Activated T-helper 1 cell treated with anti-CD3 and anti-CD28 coated beads, Interleukin-12 subunit alpha, Interleukin-12 subunit beta, Interleukin-2, Interleukin-4 antibody, amounts not matched to agents 30 ng/mL and 10 ng/mL and 1 ng/mL, durations not matched to agents 14 hours and 24 hours and 36 hours (primary cell): ENCODE measurements at regions not wholly inside any gene's neighbourhood (a gene's known extent, or its start where the extent isn't known, plus 50 kb on each side); places are given as distances from the start of the nearest gene placed in this dataset.
"Not testable (repeated sequence)": the region's sequence is repeated elsewhere in the genome, so short reads cannot be mapped to it uniquely, and the experiment has no call there.

Experiments
- DNase-seq: peaks from one replicate; pipeline ENCODE4 v3.0.0; 2021; ENCODE audit warnings: low spot score
- H3K27ac Mint-ChIP-seq: one replicate; pipeline ENCODE4 v1.8.0; 2021; ENCODE audit warnings: mild to moderate bottlenecking, mixed read lengths
- H3K27me3 Mint-ChIP-seq: one replicate; pipeline ENCODE4 v1.8.0; 2022; ENCODE audit warnings: mild to moderate bottlenecking, moderate library complexity, mixed read lengths; ENCODE audit not compliant: insufficient read depth
- H3K36me3 Mint-ChIP-seq: one replicate; pipeline ENCODE4 v1.8.0; 2021; ENCODE audit warnings: low read depth, mixed read lengths
- H3K4me1 Mint-ChIP-seq: one replicate; pipeline ENCODE4 v1.8.0; 2021; ENCODE audit warnings: low read depth, mixed read lengths
- H3K4me3 Mint-ChIP-seq: one replicate; pipeline ENCODE4 v1.8.0; 2021; ENCODE audit warnings: mild to moderate bottlenecking, moderate library complexity, mixed read lengths
- H3K9me3 Mint-ChIP-seq: one replicate; pipeline ENCODE4 v1.8.0; 2021; ENCODE audit warnings: mixed read lengths
- intact Hi-C: fragments of 100-400 bp; cut with micrococcal nuclease; formaldehyde crosslinking; loops from one replicate; pipeline ENCODE4 v1.15.1; 2024

GRCh38 chr13:50173045-50173444 is 157.8 kb downstream of the KCNRG start:
- H3K9me3 Mint-ChIP-seq, H3K4me1 Mint-ChIP-seq, H3K4me3 Mint-ChIP-seq, intact Hi-C loops, H3K27ac Mint-ChIP-seq, DNase-seq, H3K36me3 Mint-ChIP-seq: not testable (repeated sequence)
- H3K27me3 Mint-ChIP-seq: peaks cover 36% of the 10 kb centered on the region

DNA sequence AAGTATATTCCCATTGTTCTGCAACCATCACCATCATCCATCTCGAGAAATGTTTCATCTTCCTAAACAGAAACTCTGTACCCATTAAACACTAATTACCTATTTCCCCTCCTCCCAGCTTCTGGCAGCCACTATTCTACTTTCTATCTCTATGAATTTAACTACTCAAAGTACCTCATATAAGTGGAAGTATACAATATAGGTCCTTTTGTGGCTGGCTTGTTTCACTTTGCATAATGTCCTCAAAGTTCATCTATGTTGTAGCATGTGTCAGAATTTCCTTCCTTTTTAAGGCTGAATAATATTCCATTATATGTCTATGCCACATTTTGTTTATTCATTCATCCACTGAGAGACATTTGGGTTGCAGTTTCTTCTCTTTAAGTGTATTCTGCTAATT is 159.4 kb downstream of the KCNRG start:
- H3K27me3 Mint-ChIP-seq: peaks cover 29% of the 10 kb centered on the region
- no peaks in the 10 kb centered on the region for H3K4me1 Mint-ChIP-seq
- DNase-seq: no peak
- intact Hi-C loops: no loop called here
- no peak overlapping the region for H3K27ac Mint-ChIP-seq
- H3K36me3 Mint-ChIP-seq: no peaks in the 10 kb centered on the region
- peaks cover 9% of the 10 kb centered on the region for H3K9me3 Mint-ChIP-seq
- no peak overlapping the region for H3K4me3 Mint-ChIP-seq

DNA sequence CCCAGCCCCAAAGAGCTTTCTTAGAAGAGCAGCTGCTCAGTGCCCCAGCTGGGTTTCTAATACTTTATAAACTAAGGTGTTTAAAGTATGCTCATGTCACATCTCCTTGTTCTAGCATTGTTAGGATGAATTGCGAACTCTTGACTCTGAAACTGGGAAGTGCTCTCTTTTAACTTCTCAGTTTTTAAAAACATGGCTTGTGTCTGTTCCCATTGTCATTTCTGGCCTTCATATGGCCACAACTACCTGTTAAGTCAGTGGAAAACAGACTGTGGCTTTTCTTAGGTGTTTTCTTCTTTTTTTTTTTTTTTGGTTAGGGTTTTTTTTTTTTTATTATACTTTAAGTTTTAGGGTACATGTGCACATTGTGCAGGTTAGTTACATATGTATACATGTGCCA is 164.7 kb downstream of the KCNRG start:
- Mint-ChIP-seq H3K27ac (no peak overlapping the region), H3K9me3 (peaks cover 2% of the 10 kb centered on the region), H3K4me1 (no peaks in the 10 kb centered on the region), H3K4me3 (no peak overlapping the region), H3K36me3 (no peaks in the 10 kb centered on the region), H3K27me3 (peaks cover 14% of the 10 kb centered on the region)
- intact Hi-C loops: no loop called here
- DNase-seq: no peak

DNA sequence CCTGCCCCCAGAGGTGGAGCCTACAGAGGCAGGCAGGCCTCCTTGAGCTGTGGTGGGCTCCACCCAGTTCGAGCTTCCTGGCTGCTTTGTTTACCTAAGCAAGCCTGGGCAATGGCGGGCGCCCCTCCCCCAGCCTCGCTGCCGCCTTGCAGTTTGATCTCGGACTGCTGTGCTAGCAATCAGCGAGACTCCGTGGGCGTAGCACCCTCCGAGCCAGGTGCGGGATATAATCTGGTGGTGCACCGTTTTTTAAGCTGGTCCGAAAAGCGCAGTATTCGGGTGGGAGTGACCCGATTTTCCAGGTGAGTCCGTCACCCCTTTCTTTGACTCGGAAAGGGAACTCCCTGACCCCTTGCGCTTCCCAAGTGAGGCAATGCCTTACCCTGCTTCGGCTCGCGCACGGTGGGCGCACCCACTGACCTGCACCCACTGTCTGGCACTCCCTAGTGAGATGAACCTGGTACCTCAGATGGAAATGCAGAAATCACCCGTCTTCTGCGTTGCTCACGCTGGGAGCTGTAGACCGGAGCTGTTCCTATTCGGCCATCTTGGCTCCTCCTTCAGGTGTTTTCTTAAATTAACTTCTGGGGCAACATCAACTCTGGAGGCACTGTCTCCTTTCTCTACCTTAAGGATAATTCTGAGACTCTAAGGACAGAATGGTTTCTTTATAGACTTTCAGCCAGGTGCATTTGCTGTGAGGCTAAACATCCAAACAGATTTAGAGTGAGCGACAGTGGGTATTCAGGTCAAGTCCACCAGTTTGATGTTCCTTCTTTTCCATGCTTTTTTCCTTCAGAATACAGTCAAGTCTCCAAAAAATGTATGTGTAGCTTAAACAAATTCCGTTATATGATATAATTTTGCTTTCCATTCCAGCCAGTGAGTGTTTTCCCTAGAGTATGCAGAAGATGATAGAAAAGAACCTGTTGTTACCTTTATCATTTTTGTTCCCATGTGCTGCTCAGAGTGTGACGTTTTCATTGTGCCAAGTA is 170.8 kb downstream of the KCNRG start:
- H3K4me1 Mint-ChIP-seq, H3K27ac Mint-ChIP-seq, intact Hi-C loops, H3K36me3 Mint-ChIP-seq, DNase-seq, H3K4me3 Mint-ChIP-seq: not testable (repeated sequence)
- peaks cover 26% of the 10 kb centered on the region for H3K27me3 Mint-ChIP-seq
- peaks cover 10% of the 10 kb centered on the region for H3K9me3 Mint-ChIP-seq

GRCh38 chr13:50187352-50188029 is 172.2 kb downstream of the KCNRG start:
- no peak overlapping the region for H3K27ac Mint-ChIP-seq
- peaks cover 10% of the 10 kb centered on the region for H3K9me3 Mint-ChIP-seq
- intact Hi-C loops: no loop called here
- no peak overlapping the region for H3K4me3 Mint-ChIP-seq
- peaks cover 39% of the 10 kb centered on the region for H3K27me3 Mint-ChIP-seq
- DNase-seq: no peak
- peaks cover 5% of the 10 kb centered on the region for H3K4me1 Mint-ChIP-seq
- H3K36me3 Mint-ChIP-seq: no peaks in the 10 kb centered on the region

DNA sequence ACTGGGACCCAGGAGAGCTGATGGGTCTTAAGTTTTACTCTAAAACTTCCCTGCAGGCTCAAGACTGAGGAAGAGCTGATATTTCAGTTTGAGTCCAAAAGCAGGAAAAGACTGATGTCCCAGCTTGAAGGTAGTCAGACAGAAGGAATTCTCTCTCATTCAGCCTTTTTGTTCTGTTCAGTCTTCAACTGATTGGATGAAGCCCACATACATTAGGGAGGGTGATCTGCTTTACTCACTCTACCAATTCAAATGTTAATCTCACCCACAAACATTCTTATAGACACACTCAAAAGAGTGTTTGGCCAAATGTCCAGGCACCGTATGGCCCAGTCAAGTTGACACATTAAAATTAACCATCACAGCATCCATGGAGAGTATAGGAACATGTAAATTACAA is 173.5 kb downstream of the KCNRG start:
- intact Hi-C loops: no loop called here
- Mint-ChIP-seq H3K4me3 (no peak overlapping the region), H3K27ac (no peak overlapping the region), H3K36me3 (no peaks in the 10 kb centered on the region), H3K4me1 (peaks cover 5% of the 10 kb centered on the region), H3K27me3 (peaks cover 40% of the 10 kb centered on the region), H3K9me3 (peaks cover 10% of the 10 kb centered on the region)
- DNase-seq: no peak

DNA sequence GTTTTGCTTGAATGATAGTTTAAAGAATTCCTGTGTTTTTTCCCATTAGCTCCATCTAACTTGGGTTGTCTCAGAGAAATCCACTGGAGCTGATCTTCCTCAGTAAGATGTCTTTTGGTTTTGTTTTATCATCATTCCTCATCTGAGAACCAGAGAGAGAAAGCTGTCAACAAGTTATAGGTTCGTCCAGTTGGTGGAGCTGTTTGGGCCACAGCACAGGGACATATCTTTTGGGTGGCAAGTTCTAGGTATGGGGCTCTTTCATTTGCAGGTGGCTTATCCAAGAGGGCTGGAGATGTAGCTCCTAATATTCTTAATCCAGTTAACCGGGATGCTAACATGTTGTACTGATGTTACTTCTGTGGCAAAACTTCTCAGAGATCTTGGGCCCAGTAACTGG is 174.2 kb downstream of the KCNRG start:
- Mint-ChIP-seq H3K4me1 (peaks cover 5% of the 10 kb centered on the region), H3K27ac (no peak overlapping the region), H3K4me3 (no peak overlapping the region), H3K36me3 (no peaks in the 10 kb centered on the region), H3K9me3 (peaks cover 10% of the 10 kb centered on the region), H3K27me3 (peaks cover 44% of the 10 kb centered on the region)
- intact Hi-C loops: no loop called here
- DNase-seq: no peak

GRCh38 chr13:50191004-50191403 is 175.8 kb downstream of the KCNRG start:
- DNase-seq: no peak
- Mint-ChIP-seq H3K4me3 (no peak overlapping the region), H3K27me3 (peaks cover 47% of the 10 kb centered on the region), H3K9me3 (peaks cover 7% of the 10 kb centered on the region), H3K4me1 (peaks cover 5% of the 10 kb centered on the region), H3K36me3 (no peaks in the 10 kb centered on the region), H3K27ac (no peak overlapping the region)
- intact Hi-C loops: no loop called here

DNA sequence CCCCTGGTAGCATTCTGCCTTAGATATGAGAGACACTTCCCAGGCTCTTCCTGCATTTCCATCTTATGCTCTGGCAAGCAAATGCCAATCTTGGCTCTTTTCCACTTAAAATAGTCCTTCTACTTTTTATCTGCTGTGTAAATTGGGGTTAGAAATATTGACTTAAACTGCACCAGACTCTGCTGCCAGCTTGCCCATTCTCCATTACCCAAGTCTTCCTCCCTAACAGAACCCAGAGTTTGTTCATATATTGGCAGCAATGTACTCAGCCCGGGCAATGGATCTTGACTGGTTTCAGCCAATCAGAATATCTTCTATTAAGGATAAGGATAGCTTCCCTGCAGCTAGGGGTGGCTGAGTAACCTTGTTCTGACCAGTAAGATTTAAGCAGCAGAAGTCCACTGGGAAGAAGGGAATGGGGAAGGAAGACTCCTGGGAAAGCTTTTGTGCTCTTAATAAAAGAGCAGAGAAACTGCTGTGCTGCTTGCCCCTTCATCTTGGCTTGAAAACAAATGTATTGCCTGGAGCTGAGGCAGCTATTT is 177.1 kb downstream of the KCNRG start:
- Mint-ChIP-seq H3K27ac (no peak overlapping the region), H3K4me3 (no peak overlapping the region), H3K27me3 (peaks cover 43% of the 10 kb centered on the region), H3K9me3 (no peaks in the 10 kb centered on the region), H3K4me1 (peaks cover 5% of the 10 kb centered on the region), H3K36me3 (no peaks in the 10 kb centered on the region)
- DNase-seq: no peak
- intact Hi-C loops: no loop called here

DNA sequence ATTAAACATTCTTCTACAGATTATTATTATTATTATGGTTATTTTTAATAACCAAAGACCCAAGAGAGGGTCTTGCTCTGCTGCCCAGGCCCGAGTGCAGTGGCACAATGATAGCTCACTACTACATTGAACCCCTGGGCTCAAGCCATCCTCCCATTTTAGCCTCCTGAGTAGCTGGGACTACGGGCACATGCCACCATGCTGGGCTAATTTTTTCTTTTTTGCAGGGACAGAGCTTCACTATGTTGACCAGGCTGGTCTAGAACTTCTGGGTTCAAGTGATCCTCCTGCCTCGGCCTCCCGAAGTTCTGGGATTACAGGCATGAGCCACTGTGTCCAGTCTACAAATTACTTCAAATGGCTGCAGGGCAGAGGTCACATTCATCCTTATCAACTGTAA is 179.8 kb downstream of the KCNRG start:
- H3K36me3 Mint-ChIP-seq: no peaks in the 10 kb centered on the region
- H3K27me3 Mint-ChIP-seq: peaks cover 34% of the 10 kb centered on the region
- no peak overlapping the region for H3K4me3 Mint-ChIP-seq
- no peaks in the 10 kb centered on the region for H3K9me3 Mint-ChIP-seq
- intact Hi-C loops: no loop called here
- H3K4me1 Mint-ChIP-seq: no peaks in the 10 kb centered on the region
- no peak for DNase-seq
- H3K27ac Mint-ChIP-seq: no peak overlapping the region

DNA sequence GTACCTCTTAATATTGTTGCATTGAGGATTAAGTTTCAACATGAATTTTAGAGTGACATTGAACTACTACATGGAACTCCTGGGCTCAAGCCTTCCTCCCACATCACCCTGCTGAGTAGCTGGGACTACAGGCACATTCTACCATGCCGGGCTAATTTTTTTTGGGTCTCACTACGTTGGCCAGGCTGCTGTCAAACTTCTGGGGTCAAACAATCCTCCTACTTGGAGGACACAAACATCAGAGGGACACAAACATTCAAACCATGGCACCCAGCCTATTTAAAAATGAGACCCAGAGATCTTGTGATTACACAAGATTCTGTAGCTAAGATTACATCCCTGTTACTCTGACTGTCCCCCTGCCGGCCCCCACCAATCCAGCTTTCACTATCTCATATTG is 180.9 kb downstream of the KCNRG start:
- Mint-ChIP-seq H3K4me3 (no peak overlapping the region), H3K27me3 (peaks cover 28% of the 10 kb centered on the region), H3K27ac (no peak overlapping the region), H3K4me1 (no peaks in the 10 kb centered on the region), H3K9me3 (no peaks in the 10 kb centered on the region), H3K36me3 (no peaks in the 10 kb centered on the region)
- intact Hi-C loops: no loop called here
- no peak for DNase-seq

DNA sequence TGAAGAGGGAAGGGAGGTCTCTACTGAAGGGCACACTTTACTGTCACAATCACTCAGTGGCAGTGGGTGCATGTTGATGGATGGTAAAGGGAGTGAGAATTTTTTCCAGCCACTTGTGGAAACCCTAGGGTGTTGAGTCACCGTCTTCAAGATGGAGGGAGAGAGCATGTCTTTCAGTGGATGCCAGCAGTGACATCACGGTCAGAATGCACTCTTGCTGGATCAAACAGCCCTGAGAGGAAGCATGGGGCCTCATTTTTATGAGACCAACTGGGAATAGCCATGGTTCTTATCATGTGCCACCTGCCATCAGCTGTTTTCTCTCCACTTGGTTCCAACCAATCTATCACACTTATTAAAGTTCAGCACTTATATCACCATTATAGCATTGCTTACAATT is 182.5 kb downstream of the KCNRG start:
- no peaks in the 10 kb centered on the region for H3K36me3 Mint-ChIP-seq

DNA sequence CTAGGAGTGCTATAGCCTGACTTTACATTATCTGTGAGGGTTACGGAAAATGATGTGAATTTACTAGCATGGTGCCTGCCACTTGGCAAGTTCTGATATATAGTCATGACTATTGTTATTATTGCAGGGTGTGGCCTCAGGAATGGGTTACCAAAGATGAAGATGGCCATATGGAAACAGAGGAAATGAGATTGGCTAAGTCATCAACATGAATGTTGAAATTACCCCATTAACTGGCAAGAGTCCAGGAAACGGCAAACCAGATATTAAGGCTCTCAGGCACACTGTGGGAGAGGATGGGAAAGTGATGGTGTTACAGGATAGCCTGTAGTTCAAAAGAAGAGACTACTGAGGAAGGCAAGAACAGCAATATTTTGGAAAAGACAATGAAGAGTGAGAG is 183.3 kb downstream of the KCNRG start:
- Mint-ChIP-seq H3K9me3 (no peaks in the 10 kb centered on the region), H3K27ac (no peak overlapping the region), H3K4me3 (no peak overlapping the region), H3K27me3 (peaks cover 21% of the 10 kb centered on the region), H3K4me1 (no peaks in the 10 kb centered on the region), H3K36me3 (no peaks in the 10 kb centered on the region)
- DNase-seq: no peak
- intact Hi-C loops: no loop called here

More for the DNA sequence above, 182.5 kb downstream of the KCNRG start:
- no peak for DNase-seq
- Mint-ChIP-seq H3K27ac (no peak overlapping the region), H3K9me3 (no peaks in the 10 kb centered on the region), H3K4me1 (no peaks in the 10 kb centered on the region), H3K27me3 (peaks cover 20% of the 10 kb centered on the region), H3K4me3 (no peak overlapping the region)
- intact Hi-C loops: no loop called here
